ENCODE measurements at regions not wholly inside any gene's neighbourhood (a gene's known extent, or its start where the extent isn't known, plus 50 kb on each side); places are given as distances from the start of the nearest gene placed in this dataset.

- Histone ChIP-seq H3F3A (replicated peaks; ENCODE audit: low read depth) (no peaks in the 10 kb centered on the region), H3K4me1 (ENCODE audit: insufficient read depth) (peaks cover 29% of the 10 kb centered on the region), H2AFZ (peak overlapping the region; percentile 86), H3K79me2 (replicated peaks; ENCODE audit: insufficient read depth) (no peaks in the 10 kb centered on the region), H3K36me3 (ENCODE audit: insufficient read depth) (no peaks in the 10 kb centered on the region), H3K9me2 (ENCODE audit: insufficient read depth) (0 out of 2 replicates have a peak, but pooled peaks cover 2% of the 10 kb centered on the region), H3K4me3 (no peak overlapping the region), H3K27ac (ENCODE audit: low read depth) (no peak overlapping the region), H4K20me1 (replicated peaks; ENCODE audit: insufficient read depth) (no peaks in the 10 kb centered on the region), H3K27me3 (ENCODE audit: insufficient read depth) (no peaks in the 10 kb centered on the region), H3K4me2 (no peak overlapping the region)
- ATAC-seq (peak; percentile 73), DNase-seq (ENCODE audit: low spot score) (peak; percentile 76)
- Mint-ChIP-seq H3K27me3 (ENCODE audit: insufficient read depth, low read depth, poor library complexity) (peaks cover 5% of the 10 kb centered on the region), H3K4me1 (peaks cover 52% of the 10 kb centered on the region), H3K9me3 (no peaks in the 10 kb centered on the region; the same call in 2 of the 3 replicates), H3K4me3 (no peak overlapping the region), H3K27ac (no peak overlapping the region), H3K36me3 (ENCODE audit: low read depth) (no peaks in the 10 kb centered on the region)
- TF ChIP-seq, protein P1, sequence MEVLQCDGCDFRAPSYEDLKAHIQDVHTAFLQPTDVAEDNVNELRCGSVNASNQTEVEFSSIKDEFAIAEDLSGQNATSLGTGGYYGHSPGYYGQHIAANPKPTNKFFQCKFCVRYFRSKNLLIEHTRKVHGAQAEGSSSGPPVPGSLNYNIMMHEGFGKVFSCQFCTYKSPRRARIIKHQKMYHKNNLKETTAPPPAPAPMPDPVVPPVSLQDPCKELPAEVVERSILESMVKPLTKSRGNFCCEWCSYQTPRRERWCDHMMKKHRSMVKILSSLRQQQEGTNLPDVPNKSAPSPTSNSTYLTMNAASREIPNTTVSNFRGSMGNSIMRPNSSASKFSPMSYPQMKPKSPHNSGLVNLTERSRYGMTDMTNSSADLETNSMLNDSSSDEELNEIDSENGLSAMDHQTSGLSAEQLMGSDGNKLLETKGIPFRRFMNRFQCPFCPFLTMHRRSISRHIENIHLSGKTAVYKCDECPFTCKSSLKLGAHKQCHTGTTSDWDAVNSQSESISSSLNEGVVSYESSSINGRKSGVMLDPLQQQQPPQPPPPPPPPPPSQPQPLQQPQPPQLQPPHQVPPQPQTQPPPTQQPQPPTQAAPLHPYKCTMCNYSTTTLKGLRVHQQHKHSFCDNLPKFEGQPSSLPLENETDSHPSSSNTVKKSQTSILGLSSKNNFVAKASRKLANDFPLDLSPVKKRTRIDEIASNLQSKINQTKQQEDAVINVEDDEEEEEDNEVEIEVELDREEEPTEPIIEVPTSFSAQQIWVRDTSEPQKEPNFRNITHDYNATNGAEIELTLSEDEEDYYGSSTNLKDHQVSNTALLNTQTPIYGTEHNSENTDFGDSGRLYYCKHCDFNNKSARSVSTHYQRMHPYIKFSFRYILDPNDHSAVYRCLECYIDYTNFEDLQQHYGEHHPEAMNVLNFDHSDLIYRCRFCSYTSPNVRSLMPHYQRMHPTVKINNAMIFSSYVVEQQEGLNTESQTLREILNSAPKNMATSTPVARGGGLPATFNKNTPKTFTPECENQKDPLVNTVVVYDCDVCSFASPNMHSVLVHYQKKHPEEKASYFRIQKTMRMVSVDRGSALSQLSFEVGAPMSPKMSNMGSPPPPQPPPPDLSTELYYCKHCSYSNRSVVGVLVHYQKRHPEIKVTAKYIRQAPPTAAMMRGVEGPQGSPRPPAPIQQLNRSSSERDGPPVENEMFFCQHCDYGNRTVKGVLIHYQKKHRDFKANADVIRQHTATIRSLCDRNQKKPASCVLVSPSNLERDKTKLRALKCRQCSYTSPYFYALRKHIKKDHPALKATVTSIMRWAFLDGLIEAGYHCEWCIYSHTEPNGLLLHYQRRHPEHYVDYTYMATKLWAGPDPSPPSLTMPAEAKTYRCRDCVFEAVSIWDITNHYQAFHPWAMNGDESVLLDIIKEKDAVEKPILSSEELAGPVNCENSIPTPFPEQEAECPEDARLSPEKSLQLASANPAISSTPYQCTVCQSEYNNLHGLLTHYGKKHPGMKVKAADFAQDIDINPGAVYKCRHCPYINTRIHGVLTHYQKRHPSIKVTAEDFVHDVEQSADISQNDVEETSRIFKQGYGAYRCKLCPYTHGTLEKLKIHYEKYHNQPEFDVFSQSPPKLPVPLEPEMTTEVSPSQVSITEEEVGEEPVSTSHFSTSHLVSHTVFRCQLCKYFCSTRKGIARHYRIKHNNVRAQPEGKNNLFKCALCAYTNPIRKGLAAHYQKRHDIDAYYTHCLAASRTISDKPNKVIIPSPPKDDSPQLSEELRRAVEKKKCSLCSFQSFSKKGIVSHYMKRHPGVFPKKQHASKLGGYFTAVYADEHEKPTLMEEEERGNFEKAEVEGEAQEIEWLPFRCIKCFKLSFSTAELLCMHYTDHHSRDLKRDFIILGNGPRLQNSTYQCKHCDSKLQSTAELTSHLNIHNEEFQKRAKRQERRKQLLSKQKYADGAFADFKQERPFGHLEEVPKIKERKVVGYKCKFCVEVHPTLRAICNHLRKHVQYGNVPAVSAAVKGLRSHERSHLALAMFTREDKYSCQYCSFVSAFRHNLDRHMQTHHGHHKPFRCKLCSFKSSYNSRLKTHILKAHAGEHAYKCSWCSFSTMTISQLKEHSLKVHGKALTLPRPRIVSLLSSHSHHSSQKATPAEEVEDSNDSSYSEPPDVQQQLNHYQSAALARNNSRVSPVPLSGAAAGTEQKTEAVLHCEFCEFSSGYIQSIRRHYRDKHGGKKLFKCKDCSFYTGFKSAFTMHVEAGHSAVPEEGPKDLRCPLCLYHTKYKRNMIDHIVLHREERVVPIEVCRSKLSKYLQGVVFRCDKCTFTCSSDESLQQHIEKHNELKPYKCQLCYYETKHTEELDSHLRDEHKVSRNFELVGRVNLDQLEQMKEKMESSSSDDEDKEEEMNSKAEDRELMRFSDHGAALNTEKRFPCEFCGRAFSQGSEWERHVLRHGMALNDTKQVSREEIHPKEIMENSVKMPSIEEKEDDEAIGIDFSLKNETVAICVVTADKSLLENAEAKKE (CRISPR knock-in tag; IDR thresholded peaks at IDR 0.05) = no peak
- TF ChIP-seq NANOG (IDR thresholded peaks at IDR 0.05; ENCODE audit: borderline replicate concordance) (no peak), ZNF114 (CRISPR knock-in tag; IDR thresholded peaks at IDR 0.05) (no peak), JUNB (IDR thresholded peaks at IDR 0.05; ENCODE audit: unreplicated experiment) (no peak)
- TF ChIP-seq, protein P2, sequence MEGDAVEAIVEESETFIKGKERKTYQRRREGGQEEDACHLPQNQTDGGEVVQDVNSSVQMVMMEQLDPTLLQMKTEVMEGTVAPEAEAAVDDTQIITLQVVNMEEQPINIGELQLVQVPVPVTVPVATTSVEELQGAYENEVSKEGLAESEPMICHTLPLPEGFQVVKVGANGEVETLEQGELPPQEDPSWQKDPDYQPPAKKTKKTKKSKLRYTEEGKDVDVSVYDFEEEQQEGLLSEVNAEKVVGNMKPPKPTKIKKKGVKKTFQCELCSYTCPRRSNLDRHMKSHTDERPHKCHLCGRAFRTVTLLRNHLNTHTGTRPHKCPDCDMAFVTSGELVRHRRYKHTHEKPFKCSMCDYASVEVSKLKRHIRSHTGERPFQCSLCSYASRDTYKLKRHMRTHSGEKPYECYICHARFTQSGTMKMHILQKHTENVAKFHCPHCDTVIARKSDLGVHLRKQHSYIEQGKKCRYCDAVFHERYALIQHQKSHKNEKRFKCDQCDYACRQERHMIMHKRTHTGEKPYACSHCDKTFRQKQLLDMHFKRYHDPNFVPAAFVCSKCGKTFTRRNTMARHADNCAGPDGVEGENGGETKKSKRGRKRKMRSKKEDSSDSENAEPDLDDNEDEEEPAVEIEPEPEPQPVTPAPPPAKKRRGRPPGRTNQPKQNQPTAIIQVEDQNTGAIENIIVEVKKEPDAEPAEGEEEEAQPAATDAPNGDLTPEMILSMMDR (conservative IDR thresholded peaks at IDR 0.05; ENCODE audit: low read depth in 2 of 2) = peak; percentile 73 to 76
These were observed 582.7 kb upstream of the PSMD7 start for GRCh38 chr16:73713778-73714495.
